GM21390 (cell line): ENCODE measurements at regions not wholly inside any gene's neighbourhood (a gene's known extent, or its start where the extent isn't known, plus 50 kb on each side); places are given as distances from the start of the nearest gene placed in this dataset.
"Not testable (repeated sequence)": the region's sequence is repeated elsewhere in the genome, so short reads cannot be mapped to it uniquely, and the experiment has no call there.

Experiments
- ATAC-seq: cut with Tn5 transposase; IDR thresholded peaks from one replicate; pipeline ENCODE4 v1.9.1; 2021; ENCODE audit not compliant: unreplicated experiment

DNA sequence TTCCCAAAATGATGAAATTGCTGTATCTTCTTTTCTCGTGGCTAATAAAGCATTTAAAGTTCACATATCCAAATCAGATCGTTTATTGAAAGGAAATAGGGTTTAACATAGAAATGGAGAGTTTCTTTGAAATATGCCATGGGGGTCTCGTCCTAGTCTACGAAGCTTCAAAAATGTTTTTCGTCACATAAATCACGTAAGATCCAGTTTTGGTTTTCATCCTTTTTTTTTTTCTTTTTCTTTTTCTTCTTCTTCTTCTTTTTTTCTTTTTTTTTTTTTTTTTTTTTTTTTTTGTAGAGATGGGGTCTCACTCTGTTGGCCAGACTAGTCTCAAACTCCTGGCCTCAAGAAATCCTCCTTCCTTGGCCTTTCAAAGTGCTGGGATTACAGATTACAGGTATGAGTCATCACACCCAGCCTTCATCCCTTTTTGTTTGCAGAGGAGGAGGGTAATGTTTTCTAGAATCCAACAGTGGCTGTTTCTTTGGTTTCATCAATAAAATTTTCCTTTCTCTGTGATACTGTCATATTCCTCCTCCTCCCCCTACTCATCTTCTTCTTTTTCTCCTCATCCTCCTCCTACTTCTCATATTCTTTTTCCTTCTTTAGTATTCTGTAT, 94.7 kb upstream of the LOC128125822 start:
- no peak for ATAC-seq

DNA sequence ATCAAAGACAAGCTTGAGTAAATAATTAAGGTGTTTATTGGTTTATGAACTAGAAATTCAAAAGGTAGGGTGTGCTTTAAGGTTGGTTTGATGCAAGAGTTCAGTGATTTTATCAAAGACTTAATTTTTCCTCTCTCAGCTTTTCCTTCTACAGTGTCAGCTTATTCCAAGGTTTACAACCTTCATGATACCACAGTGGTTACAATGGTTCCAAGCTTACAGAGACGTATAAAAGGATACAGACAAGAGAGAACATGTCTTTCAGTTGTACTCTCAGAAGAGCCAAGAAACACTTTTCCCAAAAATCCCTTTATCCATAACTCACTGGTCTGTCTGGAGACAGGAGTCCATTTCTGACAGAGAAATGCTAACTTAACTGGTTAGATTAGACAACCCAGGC, 93.5 kb upstream of the LOC128125822 start:
- no peak for ATAC-seq

DNA sequence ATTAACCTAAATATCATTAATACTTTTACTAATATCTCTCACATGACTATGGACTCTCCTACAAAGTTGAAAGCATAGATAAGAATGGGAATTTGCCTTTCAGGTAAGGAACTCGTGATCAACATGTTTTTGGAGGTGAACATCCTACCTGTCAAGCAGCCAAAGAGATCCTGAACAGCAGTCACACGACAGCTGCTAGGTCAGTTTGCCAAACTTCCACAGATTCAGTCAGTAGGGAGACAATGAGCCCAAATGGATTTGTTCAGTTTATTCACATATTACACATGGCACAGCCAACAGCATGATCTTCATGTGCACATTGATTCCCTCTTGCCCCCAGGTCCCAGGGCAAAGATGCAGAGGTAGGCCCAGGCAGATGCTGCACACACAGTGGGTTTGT, 86.1 kb upstream of the LOC128125822 start:
- no peak for ATAC-seq

DNA sequence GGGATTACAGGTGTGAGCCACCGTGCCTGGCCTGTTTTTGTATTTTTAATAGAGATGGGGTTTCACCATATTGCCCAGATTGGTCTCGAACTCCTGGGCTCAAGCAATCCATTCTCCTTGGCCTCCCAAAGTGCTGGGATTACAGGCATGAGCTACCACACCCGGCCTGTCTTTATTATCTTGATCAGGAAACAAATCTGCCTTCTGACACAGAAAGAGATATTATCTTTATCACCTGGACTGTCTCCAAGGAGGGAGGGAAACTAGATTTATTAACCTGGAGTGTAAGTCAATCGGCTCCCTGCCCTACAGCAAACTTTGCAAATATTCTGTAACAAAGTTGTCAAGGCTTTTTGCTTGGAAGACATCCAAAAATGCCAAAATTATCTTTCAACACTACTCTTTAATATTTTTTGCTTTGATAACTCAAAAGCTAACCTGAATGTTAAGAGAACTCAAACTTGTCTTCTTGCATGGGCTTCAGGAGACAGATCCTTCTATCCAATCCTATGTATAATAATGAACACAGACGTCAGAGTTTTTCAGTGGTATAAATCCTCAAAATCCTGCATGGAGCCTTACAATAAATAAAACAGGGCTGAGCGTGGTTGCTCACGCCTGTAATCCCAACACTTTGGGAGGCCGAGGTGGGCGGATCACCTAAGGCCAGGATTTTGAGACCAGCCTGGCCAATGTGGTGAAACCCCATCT, 85.0 kb upstream of the LOC128125822 start:
- no peak for ATAC-seq

DNA sequence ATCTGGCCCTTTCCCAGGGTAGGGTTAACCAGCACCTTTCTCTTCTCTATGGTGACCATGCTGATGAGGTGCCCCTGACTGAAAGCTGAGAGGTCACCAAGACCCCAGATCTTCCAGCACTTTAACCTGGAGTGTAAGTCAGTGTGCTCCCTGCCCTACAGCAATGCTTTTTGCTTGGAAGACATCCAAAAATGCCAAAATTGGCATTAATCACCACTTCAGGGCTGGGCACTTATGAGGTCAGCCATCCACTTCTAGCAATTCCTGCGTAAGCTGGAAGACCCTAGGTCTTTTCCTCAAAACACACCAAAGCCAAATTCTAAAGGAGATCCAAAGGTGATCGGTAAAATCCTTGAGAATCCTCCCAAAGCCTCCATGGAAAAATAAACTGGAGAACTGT, 81.2 kb upstream of the LOC128125822 start:
- ATAC-seq = no peak

DNA sequence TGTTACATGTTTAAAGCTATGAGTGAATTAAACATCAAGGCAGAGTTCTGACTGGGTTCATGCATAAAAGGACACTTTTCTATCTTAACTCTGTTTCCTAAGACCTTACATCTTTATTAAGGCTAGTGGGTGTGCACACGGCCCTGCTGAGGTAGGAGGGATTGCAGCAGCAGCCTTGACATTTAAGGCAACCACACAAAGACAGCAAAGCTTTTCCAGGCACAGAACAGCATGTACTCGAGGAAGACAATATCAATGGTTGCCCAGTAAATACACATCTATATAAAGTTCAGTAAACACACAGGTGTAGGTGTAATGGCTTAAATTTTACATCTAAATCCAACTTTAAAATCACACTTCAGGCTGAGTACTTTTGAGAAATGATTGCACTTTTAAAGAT, 79.8 kb upstream of the LOC128125822 start:
- no peak for ATAC-seq

DNA sequence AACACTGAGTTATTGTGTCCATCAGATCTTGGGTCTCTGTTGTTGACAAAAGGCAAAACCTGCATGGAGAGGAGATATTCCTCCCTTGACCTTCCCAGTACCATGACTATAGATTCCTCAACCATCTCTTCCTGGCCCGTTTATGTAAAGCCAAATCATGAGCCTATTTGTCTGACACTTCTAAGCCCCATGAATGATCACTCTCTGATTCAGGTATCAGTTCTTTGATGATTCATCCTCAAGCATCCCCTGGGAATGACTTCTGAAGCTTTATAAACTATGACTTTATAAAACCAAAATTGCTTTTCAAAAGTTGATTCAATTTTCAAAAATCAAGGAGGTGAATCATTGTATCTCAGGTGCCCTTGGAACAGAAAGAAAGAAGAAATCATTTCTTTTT, 78.7 kb upstream of the LOC128125822 start:
- ATAC-seq = no peak

DNA sequence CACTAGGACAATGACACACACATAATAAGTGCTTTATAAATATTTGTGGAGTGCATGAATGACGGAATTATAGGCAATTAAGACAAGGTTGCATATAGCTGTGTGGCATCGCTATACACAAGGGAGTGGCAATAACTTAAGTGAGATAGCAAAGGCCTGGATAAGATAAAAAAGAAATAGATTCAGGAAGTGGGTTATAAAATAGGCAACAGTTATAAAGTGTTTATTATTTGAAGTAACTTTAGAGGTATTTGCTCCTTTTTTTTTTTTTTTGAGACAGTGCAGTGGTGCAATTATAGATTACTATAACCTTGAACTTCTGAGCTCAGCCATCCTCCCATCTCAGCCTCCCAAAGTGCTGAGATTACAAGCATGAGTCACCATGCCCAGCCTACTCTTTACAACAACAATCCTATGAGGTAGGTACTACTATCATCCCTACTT, 75.9 kb upstream of the LOC128125822 start:
- no peak for ATAC-seq

DNA sequence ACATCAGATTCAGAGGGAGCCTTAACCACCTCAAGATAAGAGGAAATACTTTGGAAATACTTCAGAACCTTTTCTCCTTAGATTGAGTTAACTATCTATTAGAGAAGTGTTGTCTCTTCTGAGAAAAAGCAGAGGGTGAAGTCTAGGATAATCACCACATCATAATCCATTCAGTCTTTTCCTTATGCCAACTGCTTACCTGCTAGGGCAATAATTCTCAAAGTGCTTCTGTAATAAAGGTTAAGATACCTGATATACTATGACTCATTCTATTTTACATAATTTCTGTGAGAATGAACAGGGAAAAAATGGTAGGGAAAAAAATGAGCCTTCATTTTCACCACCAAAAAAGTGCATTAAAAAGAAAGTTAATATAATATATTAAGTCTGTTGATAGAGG, 70.1 kb upstream of the LOC128125822 start:
- no peak for ATAC-seq

DNA sequence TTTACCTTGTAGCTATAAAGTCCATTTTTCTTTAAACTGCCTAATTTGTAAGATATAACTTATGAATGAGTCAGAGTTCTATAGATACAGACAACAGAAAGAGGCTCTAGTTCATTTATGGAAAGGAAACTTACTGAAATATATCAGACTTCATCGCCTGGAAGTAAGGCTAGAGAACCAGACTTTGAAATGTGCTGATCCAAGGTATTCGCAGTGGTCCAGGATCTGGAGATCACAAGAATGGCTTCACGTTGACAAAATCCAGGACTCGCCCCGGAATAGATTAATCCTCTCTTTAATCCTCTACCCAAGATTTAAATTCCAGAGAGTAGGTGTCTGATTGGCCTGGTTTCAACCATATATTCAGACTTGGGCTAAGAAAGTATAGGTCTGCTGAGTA, 69.1 kb upstream of the LOC128125822 start:
- ATAC-seq = no peak

DNA sequence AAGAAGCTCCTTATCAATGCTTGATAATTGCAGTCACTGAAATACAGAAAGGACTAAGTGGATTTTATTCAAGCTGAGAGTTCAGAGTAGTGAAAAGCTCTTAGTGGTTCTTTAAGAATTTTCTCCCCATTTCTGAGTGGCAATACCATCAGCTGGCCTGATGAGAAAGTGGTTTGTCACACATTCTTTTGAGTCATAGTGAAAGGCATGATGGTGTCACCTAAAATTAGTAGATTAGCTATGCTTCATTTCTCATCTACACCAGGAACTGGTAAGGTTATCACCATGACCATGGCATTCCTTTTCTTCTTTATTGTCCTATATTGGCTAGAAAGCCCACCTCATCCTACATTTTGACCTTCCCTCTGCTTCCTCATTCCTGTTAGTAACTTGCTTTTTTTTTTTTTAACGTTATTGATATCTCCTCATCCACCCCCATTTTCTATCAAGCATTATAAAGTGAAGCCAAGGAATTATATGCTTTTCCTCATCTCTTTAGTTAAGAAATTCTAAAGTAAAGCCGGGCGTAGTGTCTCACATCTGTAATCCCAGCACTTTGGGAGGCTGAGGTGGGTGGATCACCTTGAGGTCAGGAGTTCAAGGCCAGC, 67.4 kb upstream of the LOC128125822 start:
- ATAC-seq = peak; percentile 98

DNA sequence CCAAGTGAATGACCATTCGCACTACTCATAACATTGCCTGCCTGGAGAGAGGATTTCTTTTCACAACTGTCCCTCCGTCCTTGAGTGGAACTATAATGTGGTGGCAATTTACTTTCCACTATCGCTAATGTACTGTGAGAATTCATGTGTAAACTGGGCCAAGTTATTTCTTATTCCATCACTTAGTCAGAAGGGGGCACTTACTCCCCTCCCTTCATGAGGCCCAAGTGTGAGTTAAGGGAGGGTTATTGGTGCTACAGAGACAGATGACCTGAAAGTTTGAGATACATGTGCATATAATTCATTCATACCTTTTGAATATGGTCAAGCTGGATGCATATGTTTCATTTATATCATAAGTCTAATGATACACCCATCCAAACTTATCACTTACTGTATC, 65.2 kb upstream of the LOC128125822 start:
- no peak for ATAC-seq

DNA sequence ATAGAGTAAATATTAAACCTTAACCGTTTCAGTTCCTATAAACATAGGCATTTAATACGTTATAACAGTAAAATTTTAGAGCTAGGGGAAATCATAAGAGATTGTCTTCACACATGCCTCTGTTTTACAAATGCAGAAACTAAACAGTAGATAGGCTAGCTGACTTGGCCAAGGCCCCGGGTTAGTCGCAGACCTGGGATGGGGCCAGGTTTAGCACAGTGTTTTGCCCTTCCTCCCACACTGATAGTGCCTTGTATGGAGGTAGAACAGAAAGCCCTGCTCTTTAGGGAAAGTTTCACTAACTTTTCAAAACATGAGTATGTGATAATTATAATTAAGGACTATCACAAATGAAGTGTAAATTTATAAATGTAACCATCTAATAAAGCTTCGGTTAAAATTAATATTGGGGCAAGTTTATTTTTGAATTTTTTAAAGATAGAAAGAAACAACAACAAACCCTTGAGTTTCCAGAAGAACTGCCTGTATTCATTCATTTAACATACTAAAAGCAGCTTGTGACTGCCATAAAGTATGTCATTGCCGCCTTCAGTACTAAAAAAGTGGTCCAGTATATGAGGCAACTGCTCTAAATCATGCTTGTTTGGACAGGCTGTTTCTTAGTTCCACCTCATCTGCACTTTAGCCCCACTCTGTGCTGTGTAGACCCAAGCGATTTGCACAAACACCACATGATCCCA, 62.5 kb upstream of the LOC128125822 start:
- ATAC-seq = no peak

DNA sequence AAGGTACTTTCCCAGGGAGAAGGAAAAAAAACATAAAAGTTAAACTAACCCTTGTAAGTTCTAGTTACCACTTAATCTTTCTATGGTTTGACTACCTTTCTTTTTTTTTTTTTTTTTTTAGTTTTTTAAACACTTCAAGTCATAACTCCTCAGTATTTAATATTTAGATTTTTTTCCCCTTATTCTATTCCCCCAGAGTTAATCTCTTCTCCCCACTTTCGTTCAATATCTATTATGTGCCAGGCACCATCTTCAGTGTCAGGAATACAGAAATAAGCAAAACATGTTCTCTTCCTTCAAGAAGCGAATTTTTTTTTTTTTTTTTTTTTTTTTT, 62.0 kb upstream of the LOC128125822 start:
- ATAC-seq = no peak

DNA sequence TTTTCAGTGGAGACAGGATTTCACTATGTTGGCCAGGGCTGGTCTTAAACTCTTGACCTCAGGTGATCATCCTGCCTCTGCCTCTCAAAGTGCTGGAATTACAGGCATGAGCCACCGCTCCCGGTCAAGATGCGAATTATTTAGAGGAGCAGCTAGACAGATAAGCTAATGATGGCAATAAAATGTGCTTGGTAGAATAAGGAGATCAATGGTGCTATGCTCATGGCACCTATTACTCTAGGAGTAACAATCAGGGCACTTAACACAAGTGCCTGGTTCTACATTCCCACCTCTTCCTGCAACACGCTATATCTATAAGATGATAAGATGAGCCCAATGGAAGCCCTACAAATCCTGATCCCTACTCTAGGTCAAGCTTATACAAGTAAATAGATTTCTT, 61.4 kb upstream of the LOC128125822 start:
- no peak for ATAC-seq

DNA sequence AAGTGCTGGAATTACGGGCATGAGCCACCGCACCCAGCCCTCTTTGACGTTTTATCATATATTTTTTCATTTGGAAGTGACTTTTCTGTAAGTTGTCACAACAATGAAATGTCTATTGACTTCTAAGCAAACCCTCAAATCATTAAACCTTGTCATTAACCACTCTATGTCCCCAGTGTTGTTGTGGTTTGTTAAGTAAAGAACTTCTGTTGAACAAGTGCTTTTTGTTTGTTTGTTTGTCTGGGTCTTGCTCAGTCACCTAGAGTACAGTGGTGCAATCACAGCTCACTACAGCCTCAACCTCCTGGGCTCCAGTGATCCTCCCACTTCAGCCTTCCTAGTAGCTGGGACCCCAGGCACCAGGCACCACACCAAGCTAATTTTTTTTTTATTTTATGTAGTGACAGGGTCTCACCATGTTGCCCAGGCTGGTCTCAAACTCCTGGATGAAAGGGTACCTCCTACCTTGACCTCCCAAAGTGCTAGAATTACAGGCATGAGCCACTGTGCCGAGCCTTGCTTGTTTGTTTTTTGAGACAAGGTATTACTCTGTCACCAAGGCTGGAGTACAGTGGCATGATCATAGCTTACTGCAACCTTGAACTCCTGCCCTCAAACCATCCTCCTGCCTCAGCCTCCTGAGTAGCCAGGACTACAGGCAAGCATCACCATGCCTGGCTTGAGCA, 57.6 kb upstream of the LOC128125822 start:
- no peak for ATAC-seq

DNA sequence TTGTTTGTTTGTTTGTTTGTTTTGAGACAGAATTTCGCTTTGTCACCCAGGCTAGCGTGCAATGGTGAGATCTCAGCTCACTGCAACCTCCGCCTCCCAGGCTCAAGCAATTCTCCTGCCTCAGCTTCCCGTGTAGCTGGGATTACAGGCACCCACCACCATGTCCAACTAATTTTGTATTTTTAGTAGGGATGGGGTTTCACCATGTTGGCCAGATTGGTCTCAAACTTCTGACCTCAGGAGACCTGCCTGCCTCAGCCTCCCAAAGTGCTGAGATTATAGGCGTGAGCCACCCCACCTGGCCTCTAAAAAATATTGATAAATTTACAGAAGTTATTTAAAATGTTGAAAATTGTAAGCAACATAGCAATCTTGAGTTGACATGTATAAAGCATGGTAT, 57.1 kb upstream of the LOC128125822 start:
- not testable (repeated sequence) for ATAC-seq

DNA sequence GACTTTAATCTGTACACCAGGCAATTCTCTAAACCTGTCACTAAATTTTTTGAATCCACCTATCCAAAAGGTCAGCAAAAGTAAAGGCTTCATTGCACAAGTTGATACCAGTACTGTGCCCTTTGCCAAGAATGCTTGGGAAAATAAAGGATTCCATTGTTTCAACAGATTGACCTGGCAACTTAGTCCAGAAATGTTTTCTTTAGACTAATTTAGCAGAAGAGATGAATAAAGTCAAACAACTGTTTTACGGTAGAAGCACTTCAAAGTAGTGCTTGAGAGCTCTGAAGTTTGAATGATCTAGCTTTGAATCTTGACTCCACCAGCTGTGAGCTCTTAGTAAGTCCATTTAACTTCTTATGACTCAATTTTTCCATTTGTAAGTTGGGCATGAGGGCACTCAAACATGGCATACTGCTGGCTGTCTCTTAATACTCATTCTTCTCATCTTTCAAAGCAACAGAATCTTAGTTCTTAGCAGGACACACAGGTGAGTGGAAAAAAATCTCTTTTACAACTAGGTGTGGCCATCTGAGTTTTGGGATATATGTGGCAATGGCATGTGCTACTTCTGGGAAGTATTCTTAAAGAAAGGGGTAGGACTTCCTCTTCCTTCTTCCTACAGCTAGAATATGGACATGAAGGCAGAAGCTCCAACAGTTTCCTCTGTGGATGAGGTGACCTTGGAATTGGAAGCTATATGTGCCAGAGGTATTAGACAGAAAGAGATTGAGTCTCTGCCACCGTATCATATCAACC, 55.9 kb upstream of the LOC128125822 start:
- no peak for ATAC-seq

DNA sequence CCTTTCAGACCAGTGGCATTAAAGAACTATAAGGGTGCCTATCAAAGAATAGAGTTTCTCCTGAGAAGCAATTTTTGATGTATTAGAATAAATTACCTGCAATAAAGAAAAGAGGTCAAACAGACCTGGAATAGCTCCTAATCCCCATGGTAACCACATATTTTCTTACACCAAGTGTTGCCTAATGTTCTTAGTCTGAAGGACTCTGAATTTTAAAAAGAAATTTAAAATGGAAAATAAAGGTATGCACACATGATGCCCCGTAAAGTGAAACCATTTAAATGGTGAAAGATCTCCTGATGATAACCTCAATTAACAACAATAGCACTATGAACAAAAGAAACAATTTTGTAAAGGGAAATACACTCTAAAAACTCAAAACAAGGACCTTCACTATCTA, 55.1 kb upstream of the LOC128125822 start:
- no peak for ATAC-seq

DNA sequence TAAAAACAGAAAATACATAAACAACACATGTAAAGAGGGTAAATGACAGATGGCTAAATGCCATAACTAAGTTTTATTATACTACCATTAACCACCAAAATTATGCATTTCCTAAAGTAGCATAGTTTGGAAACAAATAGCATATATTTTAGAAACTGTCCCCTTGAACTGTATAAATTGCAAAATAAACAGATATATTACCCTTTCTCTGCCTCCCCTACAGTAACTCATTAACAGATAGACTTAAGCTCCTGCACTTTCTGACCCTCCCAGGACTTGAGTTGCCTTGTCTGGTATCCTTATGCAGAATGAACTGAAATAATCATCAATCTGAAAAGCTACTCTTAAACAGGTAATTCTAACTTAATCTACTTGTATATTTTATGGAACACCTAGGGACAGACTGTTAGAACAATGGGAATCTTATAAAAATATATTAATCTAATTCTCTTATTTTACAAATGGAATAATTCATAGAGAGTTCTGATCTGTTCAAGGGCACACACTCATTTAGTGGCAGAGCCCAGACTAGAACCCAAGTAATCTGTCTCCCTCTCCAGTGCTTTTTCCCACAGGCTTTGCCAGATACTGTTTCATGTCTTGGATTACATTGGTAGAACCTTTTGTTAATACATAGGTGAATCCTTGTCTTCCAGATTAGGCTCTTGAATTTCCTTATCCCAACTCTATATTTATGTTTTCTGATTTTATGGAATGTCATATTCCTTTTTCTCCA, 50.6 kb upstream of the LOC128125822 start:
- ATAC-seq = no peak
